NCI-H82 treated with DMSO at 0.1 percent for 48 hours (cell line): ENCODE measurements at regions not wholly inside any gene's neighbourhood (a gene's known extent, or its start where the extent isn't known, plus 50 kb on each side); places are given as distances from the start of the nearest gene placed in this dataset.
A peak's percentile ranks its signal among the peaks of the same experiment; 100 is the strongest.

Experiments used
- DNase-seq: peaks from one replicate; lab custom pipeline; 2025; ENCODE audit not compliant: unreplicated experiment; lab: John Stamatoyannopoulos, UW

DNA sequence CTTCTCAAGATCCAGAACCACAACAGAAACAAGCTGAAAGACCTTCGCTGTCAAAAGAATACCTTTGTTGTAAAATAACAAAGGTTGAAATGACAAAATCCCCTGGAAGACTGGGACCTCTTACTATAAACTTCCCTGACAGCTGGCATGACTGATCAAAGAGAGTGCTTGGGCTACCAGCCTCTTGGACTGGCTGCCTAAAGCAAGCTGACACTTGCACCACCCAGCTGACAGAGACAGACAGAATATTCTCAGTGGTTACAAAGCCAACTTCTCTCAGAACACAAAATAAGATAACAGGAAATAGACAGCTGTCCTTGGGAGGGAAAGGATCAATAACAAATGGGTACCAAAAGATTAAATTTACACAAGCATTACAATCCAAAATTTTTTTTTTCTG lies 241.7 kb upstream of the SPOCK3 start:
- no peak for DNase-seq

DNA sequence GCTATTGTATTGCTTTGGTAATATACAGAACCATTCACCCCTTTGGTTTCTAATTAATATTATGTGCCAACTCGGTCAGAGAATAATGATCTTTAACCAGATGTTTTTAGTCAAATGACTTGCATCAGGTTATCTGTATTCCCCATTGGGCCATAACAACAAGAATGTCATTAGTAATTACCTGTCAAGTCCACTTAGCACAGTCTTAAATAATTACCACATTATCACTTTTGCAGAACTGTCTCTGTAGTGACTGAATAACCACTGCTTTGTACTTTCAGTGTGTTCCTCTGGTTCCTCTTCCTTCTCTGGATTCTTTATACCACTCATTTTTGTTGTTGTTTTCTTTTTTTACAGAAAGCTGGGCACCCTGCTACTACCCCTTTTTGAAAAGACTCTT lies 257.7 kb upstream of the SPOCK3 start:
- peak; percentile 3 for DNase-seq

DNA sequence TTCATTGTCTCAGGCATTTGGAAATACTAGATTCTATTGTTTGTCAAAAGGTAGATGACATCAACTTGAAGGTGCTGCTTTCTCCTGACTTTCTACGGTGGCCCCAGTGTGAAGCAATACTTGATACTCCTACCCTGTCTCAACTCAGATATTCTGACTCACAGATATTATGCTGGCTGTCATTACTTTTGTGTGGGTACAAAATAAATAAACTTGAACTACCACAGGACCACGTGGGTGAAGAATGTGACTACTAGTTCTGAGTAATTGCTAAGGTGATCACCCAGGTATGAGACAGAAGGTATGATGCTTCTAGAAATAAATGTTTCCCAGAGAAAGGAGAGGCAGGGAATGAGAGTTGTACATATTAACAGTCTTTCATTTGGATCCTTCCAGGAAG lies 275.3 kb upstream of the SPOCK3 start:
- no peak for DNase-seq

DNA sequence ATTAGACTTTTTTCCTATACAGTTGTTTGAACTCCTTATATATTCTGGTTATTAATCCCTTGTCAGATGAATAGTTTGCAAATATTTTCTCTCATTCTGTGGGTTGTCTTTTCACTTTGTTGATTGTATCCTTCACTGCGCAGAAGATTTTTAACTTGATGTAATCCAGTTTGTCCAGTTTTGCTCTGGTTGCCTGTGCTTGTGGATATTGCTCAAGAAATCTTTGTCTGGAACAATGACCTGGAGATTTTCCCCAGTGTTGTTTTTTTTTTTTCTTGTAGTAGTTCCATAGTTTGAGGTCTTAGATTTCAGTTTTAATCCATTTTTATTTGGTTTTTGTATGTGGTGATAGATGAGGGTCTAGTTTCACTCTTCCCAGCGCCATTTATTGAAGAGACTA lies 289.8 kb upstream of the SPOCK3 start:
- no peak for DNase-seq

DNA sequence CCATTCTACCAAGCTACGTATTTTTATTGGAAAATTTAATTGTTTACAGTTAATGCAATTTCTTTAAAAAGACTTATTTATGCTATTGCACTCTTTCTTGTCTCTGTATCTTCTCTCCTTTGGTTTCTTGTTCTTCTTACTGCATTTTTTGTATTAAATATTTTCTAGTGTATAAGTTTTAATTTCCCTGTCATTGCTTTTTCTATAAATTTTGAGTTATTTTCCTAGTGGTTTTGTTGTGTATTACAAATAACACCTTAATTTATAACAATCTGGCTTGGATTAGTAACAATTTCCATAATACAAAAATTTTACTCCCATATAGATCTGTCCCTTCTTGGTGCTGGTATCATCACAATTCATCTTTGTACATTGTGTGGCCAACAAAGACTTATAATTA lies 303.5 kb upstream of the SPOCK3 start:
- DNase-seq = no peak

DNA sequence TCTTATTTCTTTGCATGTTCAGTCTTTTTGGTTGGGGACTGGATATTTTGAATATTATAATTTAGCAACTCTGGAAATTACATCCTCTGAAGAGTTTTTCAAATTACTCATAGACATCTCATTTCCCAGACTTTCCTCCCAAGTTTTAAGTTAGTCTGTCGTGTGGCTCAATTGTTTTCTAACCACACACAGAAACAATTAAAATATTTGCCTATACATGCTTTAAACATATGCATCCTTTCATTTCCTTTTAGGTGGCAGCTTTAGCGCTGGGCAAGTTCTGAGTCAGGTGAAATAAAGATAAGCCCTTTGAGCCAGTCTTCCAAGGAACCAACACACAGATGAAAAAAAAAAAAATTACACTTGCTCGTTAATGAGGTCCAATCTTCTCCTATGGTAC lies 307.0 kb upstream of the SPOCK3 start:
- no peak for DNase-seq

DNA sequence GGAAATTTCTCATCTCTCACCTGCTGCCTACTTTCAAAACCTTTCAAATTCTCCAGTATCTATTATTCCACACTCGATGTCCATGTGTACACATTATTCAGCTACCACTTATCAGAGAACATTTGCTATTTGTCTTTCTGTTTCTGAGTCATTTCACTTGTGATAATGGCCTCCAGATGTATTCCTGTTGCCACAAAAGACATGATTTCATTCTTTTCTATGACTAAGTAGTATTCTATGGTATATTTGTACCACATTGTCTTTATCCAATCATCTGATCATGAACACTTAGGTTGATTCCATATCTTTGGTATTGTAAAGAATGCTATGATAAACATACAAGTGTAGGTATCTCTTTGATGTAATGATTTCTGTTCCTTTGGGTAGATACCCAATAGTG lies 310.1 kb upstream of the SPOCK3 start:
- no peak for DNase-seq

DNA sequence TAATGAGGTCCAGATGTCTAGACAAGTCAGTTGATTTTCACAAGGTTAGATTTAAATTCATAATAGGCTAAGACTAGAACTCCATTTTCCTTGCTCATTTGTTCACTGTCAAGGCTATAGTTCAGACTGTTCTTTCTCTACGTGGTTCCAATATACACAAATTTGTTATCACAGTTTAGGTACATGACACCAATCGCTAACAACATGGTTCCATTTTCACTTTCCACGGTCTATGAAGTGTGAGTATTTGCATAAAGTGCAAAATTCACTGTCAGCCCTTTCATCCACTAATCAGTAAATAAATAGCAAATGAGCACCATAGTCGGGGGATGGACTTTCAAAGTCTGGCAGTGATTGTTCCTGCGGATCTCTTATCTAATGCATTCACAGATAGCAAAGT lies 315.7 kb upstream of the SPOCK3 start:
- no peak for DNase-seq

DNA sequence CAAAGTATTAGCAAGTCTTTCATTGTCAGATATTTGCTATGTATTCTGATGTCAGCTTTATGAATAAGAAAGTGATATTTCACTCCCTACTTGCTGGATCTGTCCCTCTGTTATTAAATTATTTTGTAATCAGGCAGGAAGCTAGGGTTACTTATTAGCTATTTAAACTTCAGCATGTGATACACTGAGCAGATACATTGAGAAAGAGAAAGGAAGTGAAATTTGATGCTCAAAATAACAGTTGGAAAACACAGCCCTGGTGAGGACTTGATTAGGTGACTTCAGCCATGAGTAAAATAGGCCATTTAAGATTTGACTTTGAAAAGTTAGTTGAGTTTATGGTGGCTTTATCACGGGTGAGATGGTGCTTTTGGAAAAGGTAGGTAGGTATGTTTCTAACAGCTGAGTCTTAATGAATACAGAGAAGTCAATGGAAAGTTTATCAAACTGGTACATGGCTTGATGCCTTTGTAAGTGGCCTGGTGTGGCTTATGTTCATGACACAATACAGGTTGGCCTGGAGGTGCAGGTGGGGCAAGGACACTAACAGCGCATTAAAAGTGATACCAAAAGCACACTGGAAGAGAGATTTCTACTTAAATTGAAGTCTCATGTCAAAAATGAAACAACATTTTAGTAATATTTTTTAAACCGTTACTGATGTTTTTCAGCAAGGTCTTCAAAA lies 321.2 kb upstream of the SPOCK3 start:
- DNase-seq = no peak

DNA sequence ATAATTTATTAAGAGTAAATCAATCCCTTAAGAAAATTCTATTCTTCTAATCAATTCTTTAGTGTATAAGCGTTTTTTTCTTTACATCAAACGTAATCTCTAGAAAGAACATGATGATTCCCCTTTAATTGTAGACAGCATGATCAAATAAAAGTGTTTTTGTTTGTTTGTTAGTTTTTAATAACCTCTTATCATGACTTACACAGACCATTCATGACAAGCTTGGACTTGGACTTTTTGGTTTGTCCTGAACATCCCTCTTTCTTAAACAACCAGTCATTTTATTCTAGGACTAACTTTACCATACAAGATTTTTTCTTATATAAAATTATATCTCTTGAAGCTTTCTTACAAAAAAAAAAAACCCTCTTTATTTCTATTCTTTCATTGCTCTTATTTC lies 344.6 kb upstream of the SPOCK3 start:
- no peak for DNase-seq

DNA sequence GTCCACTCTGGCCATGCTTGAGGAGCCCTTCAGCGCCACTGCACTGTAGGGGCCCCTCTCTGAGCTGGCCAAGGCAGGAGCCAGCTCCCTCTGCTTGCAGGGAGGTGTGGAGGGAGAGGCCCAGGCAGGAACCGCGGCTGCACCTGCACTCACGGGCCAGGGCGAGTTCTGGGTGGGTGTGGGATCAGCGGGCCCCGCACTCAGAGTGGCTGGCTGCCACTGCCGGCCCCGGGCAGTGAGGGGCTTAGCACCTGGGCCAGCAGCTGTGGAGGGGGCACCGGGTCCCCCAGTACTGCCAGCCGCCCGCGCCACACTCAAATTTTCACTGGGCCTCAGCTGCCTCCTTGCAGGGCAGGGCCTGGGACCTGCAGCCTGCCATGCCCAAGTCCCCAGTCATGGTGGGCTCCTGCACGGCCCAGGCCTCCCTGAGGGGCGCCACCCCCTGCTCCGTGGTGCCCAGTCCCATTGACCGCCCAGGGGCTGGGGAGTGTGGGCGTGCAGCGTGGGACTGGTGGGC lies 347.2 kb upstream of the SPOCK3 start:
- no peak for DNase-seq

DNA sequence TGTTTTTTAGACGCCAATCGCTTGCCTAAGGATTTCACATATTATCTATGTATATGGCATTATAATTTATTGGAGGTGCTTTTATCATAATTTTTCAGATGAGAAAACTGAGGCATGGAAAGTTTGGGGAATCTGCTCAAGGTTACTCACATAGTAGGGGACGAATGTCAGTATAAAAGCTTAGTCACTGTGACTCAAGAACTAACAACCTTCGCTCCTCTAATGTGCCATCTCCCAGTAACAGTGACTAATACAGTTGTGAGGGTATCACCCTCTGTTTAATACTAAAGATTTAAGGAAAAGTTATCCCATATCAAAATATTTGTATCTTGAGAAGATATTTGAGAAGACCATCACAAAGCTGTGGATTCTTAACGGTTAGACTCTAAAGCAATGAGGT lies 353.1 kb upstream of the SPOCK3 start:
- DNase-seq = no peak

DNA sequence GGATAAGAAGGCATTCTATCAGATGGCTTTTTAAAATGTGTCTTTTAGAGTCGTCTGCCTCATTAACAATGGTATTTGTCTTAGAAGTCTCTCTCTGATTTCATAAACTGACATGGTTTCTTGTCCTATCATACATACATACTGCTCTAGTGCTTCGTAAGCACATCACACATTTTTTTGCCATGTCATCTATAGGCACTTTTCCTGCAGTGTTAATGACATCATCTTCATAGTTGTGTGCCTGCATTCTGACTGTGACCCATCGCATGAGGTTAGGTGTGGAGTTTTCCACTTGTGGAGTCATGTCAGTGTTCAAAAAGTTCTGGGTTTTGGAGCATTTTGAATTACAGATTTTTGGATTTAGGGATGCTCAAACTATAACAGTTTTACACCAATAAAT lies 361.6 kb upstream of the SPOCK3 start:
- DNase-seq = no peak

DNA sequence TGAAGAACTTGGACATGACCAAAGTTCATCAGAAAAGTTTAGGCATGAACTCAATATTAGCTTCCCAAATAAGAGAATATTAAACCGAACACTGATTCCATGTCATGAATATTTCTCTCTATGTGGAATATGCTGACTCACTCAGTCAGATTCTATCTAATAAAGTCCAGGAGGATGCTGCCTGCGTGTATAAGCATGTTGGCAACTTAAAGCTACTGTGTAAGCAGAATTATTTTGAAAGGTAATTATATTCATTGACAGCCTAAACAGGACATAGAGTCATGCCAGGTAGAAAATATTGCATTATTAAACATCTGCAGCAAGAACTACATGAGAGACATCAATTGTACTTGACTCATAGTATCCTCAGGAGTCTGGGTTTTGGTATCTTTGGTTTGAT lies 367.9 kb upstream of the SPOCK3 start:
- no peak for DNase-seq

DNA sequence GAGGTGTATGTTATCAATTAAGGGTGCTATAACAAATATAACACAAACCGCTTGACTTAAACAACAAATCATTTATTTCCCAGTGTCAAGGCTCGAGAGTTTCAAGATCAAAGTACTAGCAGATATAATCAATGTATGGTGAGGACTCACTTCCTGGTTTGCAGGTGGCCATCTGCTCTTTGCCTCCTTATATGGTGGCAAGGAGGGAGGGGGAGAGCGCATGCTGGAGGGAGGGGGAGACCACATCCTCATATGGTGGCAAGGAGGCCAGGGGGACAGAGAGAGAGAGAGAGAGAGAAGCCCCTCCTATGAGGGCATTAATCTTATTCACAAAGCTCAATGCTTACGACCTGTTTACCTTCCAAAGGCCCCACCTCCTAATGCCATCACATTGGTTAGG lies 372.3 kb upstream of the SPOCK3 start:
- no peak for DNase-seq

DNA sequence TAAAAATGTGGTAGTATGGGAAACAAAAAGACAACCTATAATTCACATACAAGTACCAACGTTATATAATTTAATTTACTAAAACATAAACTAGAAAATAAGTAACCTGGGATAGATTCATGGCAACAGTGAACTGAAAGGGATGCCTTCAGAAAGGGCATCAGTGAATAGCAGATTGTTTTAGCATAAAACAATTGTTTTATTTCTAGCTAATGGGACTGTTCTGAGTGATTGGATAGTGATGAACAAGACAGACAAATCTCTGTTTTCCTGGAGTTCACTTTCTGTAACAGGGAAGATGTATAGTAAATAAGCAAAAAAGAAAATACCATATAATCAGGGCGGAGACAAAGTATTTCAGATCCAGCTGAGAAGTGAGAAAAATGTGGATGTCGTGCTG lies 379.1 kb upstream of the SPOCK3 start:
- DNase-seq = no peak

DNA sequence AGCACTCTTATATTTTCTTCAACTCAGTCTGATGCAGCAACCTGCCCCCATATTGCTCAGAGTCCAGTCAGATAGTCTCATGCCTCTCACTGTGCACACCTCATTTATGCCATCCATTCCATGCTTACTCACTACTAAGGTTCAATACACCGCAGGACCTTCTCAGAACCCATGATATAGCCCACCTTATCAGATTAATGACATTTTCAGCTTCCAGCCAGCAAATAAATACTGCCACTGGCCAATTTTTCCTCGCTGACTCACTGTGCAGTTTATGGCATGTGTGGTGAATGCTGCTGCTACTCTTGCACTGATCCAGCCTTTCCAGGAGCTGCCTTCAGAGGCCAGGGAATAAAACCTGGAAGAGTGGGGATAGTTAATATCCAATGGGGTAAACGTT lies 380.6 kb upstream of the SPOCK3 start:
- DNase-seq = no peak

DNA sequence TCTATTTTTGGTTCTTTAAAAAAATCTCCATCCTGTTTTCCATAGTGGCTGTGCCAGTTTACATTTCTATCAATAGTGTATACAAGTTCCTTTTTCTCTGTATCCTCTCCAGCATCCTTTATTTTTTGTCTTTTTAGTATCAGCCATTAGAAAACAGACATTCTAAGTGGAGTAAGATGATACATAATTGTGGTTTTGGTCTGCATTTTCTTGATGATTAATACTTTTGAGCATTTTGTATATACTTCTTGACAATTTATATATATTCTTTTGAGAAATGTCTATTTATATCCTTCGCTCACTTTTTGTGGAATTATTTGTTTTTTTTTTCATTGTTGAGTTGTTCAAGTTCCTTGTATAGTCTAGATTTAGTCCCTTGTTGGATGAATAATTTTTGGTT lies 382.2 kb upstream of the SPOCK3 start:
- no peak for DNase-seq

DNA sequence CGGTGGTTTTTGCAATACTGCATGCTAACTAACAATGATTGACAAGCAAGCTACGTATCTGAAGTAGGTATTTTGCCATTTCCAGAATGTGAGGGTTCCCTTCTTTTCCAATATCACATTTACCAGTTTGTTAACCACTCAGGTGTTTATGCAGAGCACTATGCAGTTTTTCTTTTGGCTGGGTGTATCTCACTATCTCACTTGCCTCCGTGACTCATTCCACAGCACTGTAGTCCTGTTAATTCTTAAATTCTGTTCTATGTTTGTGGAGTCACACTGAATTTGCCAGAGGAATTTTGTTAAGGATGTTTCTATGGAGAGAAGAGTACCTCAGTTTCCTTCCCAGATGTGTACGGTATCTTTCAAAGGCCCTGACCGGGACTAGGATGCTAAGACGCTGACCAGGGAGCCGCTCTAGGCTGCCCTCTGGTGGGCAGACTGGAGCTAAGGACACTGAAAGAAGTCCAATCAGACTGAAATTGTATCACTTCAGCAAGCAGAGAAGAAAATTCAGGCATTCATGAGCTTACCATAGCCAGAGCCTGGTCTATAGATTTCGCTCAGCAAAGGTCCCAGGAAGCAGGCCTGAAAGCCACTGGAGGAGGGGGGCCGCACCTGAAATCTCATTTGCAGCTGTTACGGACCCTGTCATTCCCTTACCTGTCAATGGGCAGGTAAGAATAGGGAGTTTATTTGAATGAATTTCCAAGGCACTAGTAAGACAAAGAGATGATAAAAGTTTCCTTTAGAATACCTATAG lies 388.4 kb upstream of the SPOCK3 start:
- no peak for DNase-seq

DNA sequence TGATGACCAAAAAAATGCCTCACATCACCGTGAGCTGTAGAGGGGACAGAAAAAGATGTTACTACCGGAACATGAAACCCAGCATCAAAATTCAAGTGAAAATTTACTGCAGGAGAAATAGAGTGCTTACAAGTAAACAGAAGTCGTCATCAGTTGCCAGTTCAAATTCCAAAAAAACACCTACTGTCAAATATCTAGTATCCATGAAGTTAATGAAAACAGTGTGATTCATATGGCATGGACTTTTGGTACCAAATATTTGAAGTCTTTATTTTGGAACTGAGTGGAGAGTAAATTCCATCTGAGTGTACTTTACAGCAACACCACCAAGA lies 388.9 kb upstream of the SPOCK3 start:
- no peak for DNase-seq

DNA sequence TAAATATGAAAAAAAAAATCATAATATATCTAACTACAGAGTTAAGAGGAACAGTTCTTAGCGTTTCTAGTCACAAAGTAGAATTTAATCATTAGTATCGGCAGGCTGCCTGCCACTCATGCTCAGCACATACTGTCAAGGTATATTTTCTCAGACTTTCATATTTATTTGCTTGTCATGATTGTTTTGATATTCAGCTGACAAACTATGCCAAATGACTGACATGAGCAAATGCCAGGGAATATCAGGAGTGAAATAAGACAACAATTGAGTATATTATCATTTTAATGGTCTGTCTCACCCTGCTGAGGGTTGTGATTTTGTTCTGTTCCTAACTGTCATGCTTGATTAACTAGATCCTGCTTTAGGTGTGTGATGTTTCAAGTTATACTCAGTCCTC lies 395.0 kb upstream of the SPOCK3 start:
- DNase-seq = no peak

DNA sequence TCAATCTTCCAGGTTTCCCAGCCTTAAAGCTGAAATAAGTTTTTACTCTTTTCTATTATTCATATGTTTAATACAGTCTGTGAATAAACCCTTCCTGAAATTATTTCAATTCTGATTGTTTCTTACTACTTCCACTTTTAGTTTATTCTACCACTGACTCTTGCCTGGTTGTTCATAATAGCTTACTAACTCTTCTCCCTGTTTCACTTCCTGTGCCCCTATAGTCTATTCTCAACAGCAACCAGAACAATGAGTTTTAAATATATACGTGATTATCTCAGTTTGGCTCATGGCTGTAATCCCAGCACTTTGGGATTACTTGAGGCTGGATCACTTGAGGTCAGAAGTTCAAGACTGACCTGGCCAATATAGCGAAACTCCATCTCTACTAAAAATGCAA lies 408.0 kb upstream of the SPOCK3 start:
- DNase-seq = no peak

DNA sequence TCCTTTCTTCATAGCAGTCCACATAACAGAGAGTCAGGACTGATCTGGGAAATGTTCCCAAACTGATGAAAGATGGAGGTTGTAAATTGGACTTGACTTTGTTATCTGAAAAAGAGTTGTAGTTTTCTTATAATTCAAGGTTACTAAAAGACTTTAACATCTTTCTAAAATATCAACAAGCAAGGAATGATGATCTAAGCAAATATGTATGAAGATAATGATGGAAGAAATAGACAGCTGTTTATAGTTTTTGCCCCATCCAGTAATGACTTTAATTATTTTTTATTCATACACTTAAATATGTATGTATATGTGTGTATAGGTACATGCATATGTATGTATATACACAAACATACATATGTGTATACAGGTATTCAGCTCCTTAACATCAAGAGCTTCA lies 411.1 kb upstream of the SPOCK3 start:
- DNase-seq = no peak
